HepG2 (cell line): ENCODE measurements at regions not wholly inside any gene's neighbourhood (a gene's known extent, or its start where the extent isn't known, plus 50 kb on each side); places are given as distances from the start of the nearest gene placed in this dataset.

ENCODE experiments used
- SRSF9 ChIP-seq: fragments of 200-400 bp; formaldehyde crosslinking; IDR thresholded peaks from 2 replicates; pipeline ENCODE4 v1.6.1; 2018; ENCODE audit warnings: borderline replicate concordance, mild to moderate bottlenecking, low read depth, low read length; ENCODE audit not compliant: insufficient read depth, poor library complexity, severe bottlenecking
- TEF ChIP-seq: sonication (generic); formaldehyde crosslinking; IDR thresholded peaks from 2 replicates; pipeline ENCODE4 v1.5.0; 2020; ENCODE audit warnings: missing genetic modification reagents
- TF ChIP-seq, protein P1 (sequence below): sonication (generic); formaldehyde crosslinking; IDR thresholded peaks from 2 replicates; pipeline ENCODE4 v1.4.0; 2020; ENCODE audit warnings: mild to moderate bottlenecking, missing genetic modification reagents

- TF ChIP-seq, protein P1, sequence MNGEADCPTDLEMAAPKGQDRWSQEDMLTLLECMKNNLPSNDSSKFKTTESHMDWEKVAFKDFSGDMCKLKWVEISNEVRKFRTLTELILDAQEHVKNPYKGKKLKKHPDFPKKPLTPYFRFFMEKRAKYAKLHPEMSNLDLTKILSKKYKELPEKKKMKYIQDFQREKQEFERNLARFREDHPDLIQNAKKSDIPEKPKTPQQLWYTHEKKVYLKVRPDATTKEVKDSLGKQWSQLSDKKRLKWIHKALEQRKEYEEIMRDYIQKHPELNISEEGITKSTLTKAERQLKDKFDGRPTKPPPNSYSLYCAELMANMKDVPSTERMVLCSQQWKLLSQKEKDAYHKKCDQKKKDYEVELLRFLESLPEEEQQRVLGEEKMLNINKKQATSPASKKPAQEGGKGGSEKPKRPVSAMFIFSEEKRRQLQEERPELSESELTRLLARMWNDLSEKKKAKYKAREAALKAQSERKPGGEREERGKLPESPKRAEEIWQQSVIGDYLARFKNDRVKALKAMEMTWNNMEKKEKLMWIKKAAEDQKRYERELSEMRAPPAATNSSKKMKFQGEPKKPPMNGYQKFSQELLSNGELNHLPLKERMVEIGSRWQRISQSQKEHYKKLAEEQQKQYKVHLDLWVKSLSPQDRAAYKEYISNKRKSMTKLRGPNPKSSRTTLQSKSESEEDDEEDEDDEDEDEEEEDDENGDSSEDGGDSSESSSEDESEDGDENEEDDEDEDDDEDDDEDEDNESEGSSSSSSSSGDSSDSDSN (CRISPR knock-in tag): no peak
- TF ChIP-seq TEF (CRISPR knock-in tag): no peak
- TF ChIP-seq SRSF9: no peak
Measured at GRCh38 chr1:112790920-112791722, 76.0 kb upstream of the PPM1J start.
